ENCODE measurements at regions not wholly inside any gene's neighbourhood (a gene's known extent, or its start where the extent isn't known, plus 50 kb on each side); places are given as distances from the start of the nearest gene placed in this dataset.

GRCh38 chr3:87468938-87469337 lies 192.6 kb upstream of the POU1F1 start (continued):
- TF ChIP-seq ZNF75D (CRISPR knock-in tag; IDR thresholded peaks at IDR 0.05; ENCODE audit: borderline replicate concordance) = no peak
- no peak for TF ChIP-seq HMGA1 (CRISPR knock-in tag; conservative IDR thresholded peaks at IDR 0.05)
- no peak for TF ChIP-seq ZNF451 (CRISPR knock-in tag; IDR thresholded peaks at IDR 0.05)
- no peak for TF ChIP-seq ZNF782 (CRISPR knock-in tag; IDR thresholded peaks at IDR 0.05; ENCODE audit: borderline replicate concordance)
- TF ChIP-seq RBM39 (IDR thresholded peaks at IDR 0.05; ENCODE audit: low read depth, low read length, poor library complexity, severe bottlenecking) = no peak

- Histone ChIP-seq H4K20me1 (ENCODE audit: insufficient read depth, low read length) (no peaks in the 10 kb centered on the region), H3K4me1 (ENCODE audit: insufficient read depth, low read length) (no peaks in the 10 kb centered on the region), H2AFZ (ENCODE audit: low read length) (no peak overlapping the region), H3K4me3 (replicated peaks in 1 of 3; ENCODE audit: insufficient read depth in 1 of 3, low read depth in 2 of 3, low read length in 3 of 3) (no peak overlapping the region), H3K27ac (ENCODE audit: extremely low read length, insufficient read depth, low read length) (no peak overlapping the region), H3K4me2 (ENCODE audit: low read depth, low read length) (no peak overlapping the region), H3K27me3 (ENCODE audit: control insufficient read depth in 1 of 2, insufficient read depth in 2 of 2, low read length in 2 of 2) (no peaks in the 10 kb centered on the region), H3K36me3 (replicated peaks in 1 of 2; ENCODE audit: control insufficient read depth in 1 of 2, insufficient read depth in 2 of 2, low read length in 2 of 2) (no peaks in the 10 kb centered on the region), H3K79me2 (ENCODE audit: insufficient read depth, low read length) (no peaks in the 10 kb centered on the region), H3K9me3 (ENCODE audit: low read length) (peaks cover 10% of the 10 kb centered on the region), H3K9ac (ENCODE audit: insufficient read depth, low read depth, low read length) (no peak overlapping the region)
- CTCF ChIA-PET (ENCODE audit: low intra/inter-chr PET ratio, low total read pairs) = no interaction called here
- WGBS (ENCODE audit: low lambda C conversion rate) = 0% methylated on average over 2 of the region's 2 CpGs
- FAIRE-seq = no peak
- intact Hi-C loops (cut with micrococcal nuclease; ENCODE audit: unreplicated experiment) = no loop called here
- no peak for DNase-seq (ENCODE audit: low spot score)
- TF ChIP-seq RBM22 (optimal IDR thresholded peaks at IDR 0.05; ENCODE audit: low read length) (no peak), CHCHD3 (CRISPR knock-in tag; IDR thresholded peaks at IDR 0.05) (no peak), NONO (IDR thresholded peaks at IDR 0.05) (no peak), NONO (CRISPR knock-in tag; conservative IDR thresholded peaks at IDR 0.05) (no peak), SMC3 (IDR thresholded peaks at IDR 0.05; ENCODE audit: low read length) (no peak), ZSCAN9 (CRISPR knock-in tag; IDR thresholded peaks at IDR 0.05; ENCODE audit: borderline replicate concordance) (no peak), GABPA (IDR thresholded peaks at IDR 0.05; ENCODE audit: low read depth, low read length) (no peak), GABPA (CRISPR knock-in tag; IDR thresholded peaks at IDR 0.05; ENCODE audit: low read depth) (no peak), ATF6 (CRISPR knock-in tag; conservative IDR thresholded peaks at IDR 0.05) (no peak), NFKB2 (CRISPR knock-in tag; IDR thresholded peaks at IDR 0.05; ENCODE audit: borderline replicate concordance) (no peak), HOXA3 (CRISPR knock-in tag; IDR thresholded peaks at IDR 0.05) (no peak), PRDM4 (CRISPR knock-in tag; IDR thresholded peaks at IDR 0.05; ENCODE audit: borderline replicate concordance) (no peak), TERF1 (CRISPR knock-in tag; IDR thresholded peaks at IDR 0.05) (no peak)
- POLR2A ChIA-PET = no interaction called here
- BruUV-seq (replicated peaks) = no TSS peak
- no peak for ATAC-seq
- in situ Hi-C loops (cut with HindIII; ENCODE audit: extremely low pct_ligation_motif_present, low pct_unique_long_range_greater_than_20kb) = no loop called here
These were observed 191.9 kb upstream of the POU1F1 start for GRCh38 chr3:87468235-87468634.

Measured in HepG2 (cell line).